ENCODE measurements at regions not wholly inside any gene's neighbourhood (a gene's known extent, or its start where the extent isn't known, plus 50 kb on each side); places are given as distances from the start of the nearest gene placed in this dataset.

- Histone ChIP-seq H2AFZ (ENCODE audit: low read length) (no peak overlapping the region), H2BK15ac (ENCODE audit: low read length) (no peak overlapping the region), H4K8ac (ENCODE audit: extremely low read depth, insufficient read depth, low read length) (no peak overlapping the region), H3K79me1 (ENCODE audit: low read depth, low read length) (no peaks in the 10 kb centered on the region), H3K56ac (replicated peaks; ENCODE audit: insufficient read length, low read depth, low read length) (no peak overlapping the region), H2BK12ac (ENCODE audit: low read depth, low read length) (no peak overlapping the region), H3K36me3 (ENCODE audit: control insufficient read depth in 2 of 4, insufficient read depth in 4 of 4, low read length in 3 of 4) (no peaks in the 10 kb centered on the region), H3K27me3 (replicated peaks in 1 of 4; ENCODE audit: control insufficient read depth in 3 of 4, extremely low read depth in 1 of 4, insufficient read depth in 3 of 4, low read length in 3 of 4) (no peaks in the 10 kb centered on the region), H3K23ac (ENCODE audit: insufficient read length) (no peak overlapping the region), H3K27ac (ENCODE audit: low read depth, low read length) (no peak overlapping the region), H3K18ac (ENCODE audit: extremely low read depth, low read length) (no peak overlapping the region), H3K4me1 (replicated peaks in 1 of 4; ENCODE audit: control insufficient read depth in 3 of 4, insufficient read depth in 4 of 4, low read length in 3 of 4) (peaks cover 0 to 2% (median 0%) of the 10 kb centered on the region in 4 experiments; a peak in 1 of 7 replicates), H2AK5ac (ENCODE audit: low read depth, low read length) (no peak overlapping the region), H4K5ac (ENCODE audit: insufficient read length, low read depth, low read length) (no peak overlapping the region), H3K14ac (ENCODE audit: insufficient read length) (no peak overlapping the region), H2BK120ac (replicated peaks; ENCODE audit: low read depth, low read length) (no peak overlapping the region), H4K91ac (replicated peaks; ENCODE audit: insufficient read length, low read length) (no peak overlapping the region), H3K4me2 (ENCODE audit: insufficient read depth in 1 of 2, low read depth in 2 of 2, low read length in 2 of 2) (no peak overlapping the region), H3K79me2 (ENCODE audit: control insufficient read depth in 1 of 2, insufficient read depth in 2 of 2, low read length in 2 of 2) (no peaks in the 10 kb centered on the region), H2BK5ac (ENCODE audit: low read depth, low read length) (no peak overlapping the region), H3K4me3 (ENCODE audit: extremely low read depth in 1 of 4, insufficient read depth in 2 of 4, low read depth in 3 of 4, low read length in 4 of 4) (no peak overlapping the region), H3K4ac (replicated peaks; ENCODE audit: insufficient read length, low read depth, low read length) (no peak overlapping the region), H3K9me3 (ENCODE audit: insufficient read depth in 2 of 2, low read depth in 1 of 2, low read length in 1 of 2) (no peaks in the 10 kb centered on the region), H3K9ac (replicated peaks in 1 of 4; ENCODE audit: extremely low read depth in 1 of 4, low read depth in 3 of 4, low read length in 3 of 4) (no peak overlapping the region), H3K23me2 (ENCODE audit: low read depth, low read length) (no peaks in the 10 kb centered on the region; the same call in 1 of the 2 replicates), H2BK20ac (ENCODE audit: low read length) (no peak overlapping the region), H4K20me1 (replicated peaks in 1 of 2; ENCODE audit: control insufficient read depth in 1 of 2, insufficient read depth in 2 of 2, low read length in 2 of 2) (no peaks in the 10 kb centered on the region)
- POLR2A ChIA-PET (ENCODE audit: partially characterized antibody), result no interaction called here
- CTCF ChIA-PET (ENCODE audit: partially characterized antibody), result no interaction called here
- FAIRE-seq (no peak), DNase-seq (ENCODE audit: low read depth in 1 of 2, low spot score in 2 of 2) (peak in 1 of 2 experiments; percentile 3)
- no peak for TF ChIP-seq EGR1 (IDR thresholded peaks at IDR 0.05; ENCODE audit: borderline replicate concordance, low read depth, low read length)
- no peak for TF ChIP-seq ATF2 (IDR thresholded peaks at IDR 0.05; ENCODE audit: low read length)
- TF ChIP-seq SP4 (IDR thresholded peaks at IDR 0.05; ENCODE audit: low read length), result no peak
- TF ChIP-seq TAF7 (optimal IDR thresholded peaks at IDR 0.05; ENCODE audit: borderline replicate concordance, low read depth, low read length), result no peak
- TF ChIP-seq GABPA (IDR thresholded peaks at IDR 0.05; ENCODE audit: borderline replicate concordance, insufficient read depth, low read length), result no peak
- TF ChIP-seq SRF (IDR thresholded peaks at IDR 0.05; ENCODE audit: low read depth, low read length), result no peak
- no peak for TF ChIP-seq CHD1 (IDR thresholded peaks at IDR 0.05; ENCODE audit: low read depth, low read length)
- WGBS, 2 experiments (ENCODE audit: extremely low coverage in 1 of 2, insufficient coverage in 1 of 2, insufficient read length in 1 of 2, insufficient replicate concordance in 2 of 2, low coverage in 1 of 2, low lambda C conversion rate in 2 of 2, missing lambda C conversion rate in 1 of 2), result 85% methylated on average over 4 of the region's 4 CpGs; no CpG with 5 or more reads in 1 of the 2 experiments
Observed at GRCh38 chr1:58927041-58927721, 143.3 kb upstream of the JUN start.

Data from H1 (cell line).